ENCODE measurements at regions not wholly inside any gene's neighbourhood (a gene's known extent, or its start where the extent isn't known, plus 50 kb on each side); places are given as distances from the start of the nearest gene placed in this dataset.
"Not testable (repeated sequence)": the region's sequence is repeated elsewhere in the genome, so short reads cannot be mapped to it uniquely, and the experiment has no call there.

GRCh38 chr5:37930350-37930749 is 90.5 kb upstream of the GDNF start:
- Mint-ChIP-seq H3K36me3 (no peaks in the 10 kb centered on the region), H3K9me3 (peaks cover 0 to 10% (median 0%) of the 10 kb centered on the region in 9 donors), H3K4me1 (no peaks in the 10 kb centered on the region), H3K27me3 (peaks cover 7 to 12% (median 9%) of the 10 kb centered on the region in 5 donors), H3K27ac (no peak overlapping the region), H3K4me3 (no peak overlapping the region)
- no peak for DNase-seq
- ATAC-seq, result no peak
- POLR2A ChIA-PET, result no interaction called here

GRCh38 chr5:37929791-37930190 is 90.0 kb upstream of the GDNF start:
- no peak for DNase-seq
- H3K27me3 Mint-ChIP-seq, result peaks cover 8 to 14% (median 10%) of the 10 kb centered on the region in 5 donors
- no peak for ATAC-seq
- H3K27ac Mint-ChIP-seq, result no peak overlapping the region
- no peaks in the 10 kb centered on the region for H3K36me3 Mint-ChIP-seq
- H3K4me1 Mint-ChIP-seq, result no peaks in the 10 kb centered on the region
- H3K9me3 Mint-ChIP-seq, result peaks cover 0 to 10% (median 0%) of the 10 kb centered on the region in 9 donors
- H3K4me3 Mint-ChIP-seq, result no peak overlapping the region
- POLR2A ChIA-PET, result no interaction called here

DNA sequence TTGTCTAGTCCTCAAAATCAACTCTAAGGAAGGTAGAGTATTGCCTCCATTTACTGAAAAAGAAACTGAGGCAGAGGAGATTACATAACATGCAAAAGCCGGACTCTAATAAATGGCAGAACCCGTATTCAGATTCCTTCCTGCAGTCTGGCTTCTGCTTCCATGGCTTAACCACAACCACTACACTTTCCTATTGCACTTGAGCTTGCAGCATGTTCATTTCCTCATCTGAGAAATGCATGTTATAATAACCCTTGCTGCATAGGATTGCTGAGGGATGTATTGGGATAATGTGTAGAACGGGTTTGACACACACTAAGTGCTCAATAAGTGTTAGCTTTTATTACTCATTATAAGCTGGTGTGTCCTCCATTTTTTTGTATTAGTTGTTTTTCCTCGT is 87.9 kb upstream of the GDNF start:
- H3K36me3 Mint-ChIP-seq, H3K4me3 Mint-ChIP-seq, DNase-seq, H3K4me1 Mint-ChIP-seq, POLR2A ChIA-PET, H3K27ac Mint-ChIP-seq, ATAC-seq: not testable (repeated sequence)
- peaks cover 10 to 25% (median 17%) of the 10 kb centered on the region in 5 donors for H3K27me3 Mint-ChIP-seq
- H3K9me3 Mint-ChIP-seq, result peaks cover 0 to 11% (median 3%) of the 10 kb centered on the region in 9 donors

DNA sequence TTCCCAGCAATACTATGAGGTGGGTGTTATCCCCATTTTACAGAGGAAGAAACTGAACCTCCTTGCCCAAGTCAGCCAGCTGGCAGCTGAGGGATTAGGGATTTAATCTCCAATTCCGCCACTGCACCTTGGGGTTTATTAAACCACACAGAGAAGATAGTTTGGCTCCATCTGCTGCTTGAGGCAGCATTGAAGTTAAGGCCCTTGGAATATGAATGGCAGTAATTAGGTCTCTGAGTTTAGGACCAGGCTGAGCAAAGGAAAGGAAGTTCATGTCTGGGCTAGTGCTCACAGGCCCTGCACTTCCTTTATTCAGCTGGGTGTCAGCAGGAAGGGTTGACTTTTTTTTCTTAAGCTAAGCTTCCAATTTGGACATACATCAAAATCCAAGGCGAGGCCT is 86.9 kb upstream of the GDNF start:
- POLR2A ChIA-PET, result no interaction called here
- ATAC-seq, result no peak
- Mint-ChIP-seq H3K4me1 (no peaks in the 10 kb centered on the region), H3K27ac (no peak overlapping the region), H3K4me3 (no peak overlapping the region), H3K27me3 (peaks cover 10 to 26% (median 17%) of the 10 kb centered on the region in 5 donors), H3K36me3 (no peaks in the 10 kb centered on the region), H3K9me3 (peaks cover 0 to 11% (median 2%) of the 10 kb centered on the region in 9 donors)
- no peak for DNase-seq

DNA sequence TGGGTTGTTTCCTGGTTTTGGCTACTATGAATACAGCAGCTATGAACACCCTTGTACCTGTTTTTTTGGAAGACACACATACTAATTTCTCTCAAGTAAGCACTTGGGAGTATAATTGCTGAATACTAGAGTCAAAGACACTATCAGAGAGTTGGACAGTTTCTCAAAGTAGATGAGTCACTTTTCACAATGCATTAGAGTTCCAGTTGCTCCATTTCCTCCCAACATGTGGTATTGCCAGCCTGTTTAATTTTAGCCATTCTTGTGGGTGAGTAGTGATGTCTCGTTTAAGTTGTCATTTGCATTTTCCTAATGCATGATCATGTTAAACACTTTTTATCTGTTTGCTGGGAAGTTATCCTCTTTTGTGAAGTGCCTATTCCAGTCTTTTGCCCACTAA is 81.6 kb upstream of the GDNF start:
- no peak for ATAC-seq
- H3K36me3 Mint-ChIP-seq, result no peaks in the 10 kb centered on the region

DNA sequence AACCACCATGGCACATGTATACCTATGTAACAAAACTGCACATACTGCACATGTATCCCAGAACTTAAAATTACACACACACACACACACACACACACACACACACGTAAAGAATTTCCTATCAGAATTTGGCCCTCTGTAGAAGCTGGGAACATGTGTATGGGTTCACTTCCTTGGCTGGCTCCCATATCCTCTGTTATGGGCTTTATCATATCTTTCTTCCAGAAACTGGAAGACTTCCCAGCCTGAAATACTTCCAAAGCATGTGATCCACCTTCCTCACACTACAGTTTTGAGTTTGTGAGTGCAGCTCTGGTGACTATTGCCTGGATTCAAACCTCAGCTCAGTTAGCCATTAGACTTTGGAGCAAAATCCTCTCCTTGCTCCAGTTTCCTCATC is 78.6 kb upstream of the GDNF start:
- Mint-ChIP-seq H3K27ac (no peak overlapping the region), H3K4me3 (no peak overlapping the region), H3K4me1 (no peaks in the 10 kb centered on the region), H3K36me3 (no peaks in the 10 kb centered on the region), H3K9me3 (peaks cover 0 to 10% (median 2%) of the 10 kb centered on the region in 9 donors), H3K27me3 (peaks cover 0 to 16% (median 8%) of the 10 kb centered on the region in 5 donors)
- ATAC-seq (no peak), DNase-seq (no peak)
- POLR2A ChIA-PET, result no interaction called here

More for the DNA sequence above, 81.6 kb upstream of the GDNF start:
- POLR2A ChIA-PET, result no interaction called here
- Mint-ChIP-seq H3K4me1 (no peaks in the 10 kb centered on the region), H3K9me3 (peaks cover 0 to 16% (median 0%) of the 10 kb centered on the region in 9 donors), H3K27me3 (peaks cover 13 to 32% (median 22%) of the 10 kb centered on the region in 5 donors), H3K4me3 (no peak overlapping the region), H3K27ac (no peak overlapping the region)
- DNase-seq, result no peak

DNA sequence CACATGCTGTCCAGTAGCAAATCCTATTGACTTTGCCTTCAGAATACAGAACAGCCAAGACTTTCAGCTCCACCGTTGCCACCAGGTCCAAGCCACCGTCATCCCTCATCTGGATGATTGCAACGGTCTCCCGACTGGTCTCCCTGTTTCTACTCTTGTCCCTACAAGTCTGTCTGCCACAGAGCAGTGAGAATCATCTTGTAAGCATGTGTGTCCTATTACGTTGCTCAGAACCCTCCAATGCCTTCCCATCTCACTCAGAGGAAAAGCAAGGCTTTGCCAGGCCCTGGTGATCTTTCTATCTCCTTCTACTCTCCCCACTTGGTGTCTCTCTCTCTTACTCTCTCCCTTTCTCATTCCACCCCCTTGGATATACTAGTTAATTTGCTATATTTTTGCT is 76.7 kb upstream of the GDNF start:
- Mint-ChIP-seq H3K36me3 (no peaks in the 10 kb centered on the region), H3K9me3 (peaks cover 0 to 6% (median 0%) of the 10 kb centered on the region in 9 donors), H3K4me3 (no peak overlapping the region), H3K27ac (no peak overlapping the region), H3K27me3 (peaks cover 2 to 13% (median 7%) of the 10 kb centered on the region in 5 donors), H3K4me1 (no peaks in the 10 kb centered on the region)
- ATAC-seq (no peak), DNase-seq (no peak)
- POLR2A ChIA-PET, result no interaction called here

DNA sequence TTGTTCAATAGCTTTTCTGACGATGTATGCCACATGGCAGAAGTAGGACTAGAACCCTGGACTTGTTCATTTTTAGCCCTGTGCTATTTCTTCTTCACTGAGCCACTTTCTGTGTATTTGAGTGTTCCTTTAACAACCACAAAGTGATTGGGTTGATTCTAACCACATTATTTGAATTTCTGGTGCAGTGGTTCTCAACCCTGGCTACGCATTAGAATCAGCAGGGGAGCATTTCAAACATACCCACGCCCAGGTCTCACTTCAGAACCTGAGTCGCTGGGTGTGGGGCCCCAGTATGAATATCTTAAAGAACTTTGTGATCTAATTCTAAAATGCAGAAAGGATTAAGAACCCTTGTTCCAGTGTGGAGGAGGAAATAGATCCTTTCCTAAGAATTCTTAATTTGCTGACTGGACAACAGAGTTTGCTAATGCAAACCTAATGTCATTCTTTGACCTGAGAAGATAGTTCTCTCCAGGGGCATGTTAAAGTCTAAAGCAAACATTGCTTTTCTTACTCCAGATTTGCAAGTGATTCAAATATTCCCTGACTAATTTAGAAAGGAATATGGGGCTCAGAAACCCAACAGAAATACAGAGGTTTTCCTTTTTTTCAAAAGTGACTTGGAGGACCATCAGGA is 75.4 kb upstream of the GDNF start:
- ATAC-seq (no peak), DNase-seq (no peak)
- peaks cover 0 to 1% (median 0%) of the 10 kb centered on the region in 4 donors for H3K4me1 Mint-ChIP-seq
- peaks cover 0 to 6% (median 0%) of the 10 kb centered on the region in 9 donors for H3K9me3 Mint-ChIP-seq
- no peak overlapping the region for H3K4me3 Mint-ChIP-seq
- no peaks in the 10 kb centered on the region for H3K36me3 Mint-ChIP-seq
- no peak overlapping the region for H3K27ac Mint-ChIP-seq
- POLR2A ChIA-PET, result no interaction called here
- H3K27me3 Mint-ChIP-seq, result peaks cover 7 to 18% (median 13%) of the 10 kb centered on the region in 5 donors

- Mint-ChIP-seq H3K9me3 (peaks cover 0 to 18% (median 4%) of the 10 kb centered on the region in 9 donors), H3K27me3 (peaks cover 16 to 37% (median 26%) of the 10 kb centered on the region in 5 donors), H3K36me3 (peaks cover 0 to 14% (median 0%) of the 10 kb centered on the region in 3 donors)
- H3K4me3 Mint-ChIP-seq, ATAC-seq, POLR2A ChIA-PET, H3K4me1 Mint-ChIP-seq, H3K27ac Mint-ChIP-seq, DNase-seq: not testable (repeated sequence)
These were observed 69.9 kb upstream of the GDNF start for GRCh38 chr5:37909610-37910266.

DNA sequence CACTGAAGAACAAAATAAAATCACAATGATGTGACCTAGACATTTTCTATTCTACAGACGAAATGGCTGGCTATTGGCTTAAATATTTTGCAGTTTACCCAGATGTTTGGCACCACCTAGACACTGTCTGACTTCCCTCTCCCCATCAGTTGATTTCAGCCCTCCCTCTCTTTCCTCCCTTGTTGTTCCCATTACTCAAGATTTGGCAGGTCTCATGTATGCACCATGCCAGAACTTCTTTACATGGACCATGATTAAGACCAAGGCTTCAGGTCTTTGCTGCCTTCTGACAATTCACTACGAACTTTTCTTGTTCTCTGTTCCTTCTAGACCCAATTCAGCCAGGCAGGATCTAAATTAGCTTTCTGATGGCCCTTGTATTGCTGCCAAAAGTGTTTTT is 66.6 kb upstream of the GDNF start:
- H3K36me3 Mint-ChIP-seq, result peaks cover 0 to 19% (median 0%) of the 10 kb centered on the region in 3 donors
- ATAC-seq (no peak), DNase-seq (no peak)
- no peak overlapping the region for H3K27ac Mint-ChIP-seq
- H3K4me1 Mint-ChIP-seq, result peaks cover 0 to 4% (median under 1%) of the 10 kb centered on the region in 4 donors
- peaks cover 0 to 34% (median 3%) of the 10 kb centered on the region in 9 donors for H3K9me3 Mint-ChIP-seq
- POLR2A ChIA-PET, result no interaction called here
- no peak overlapping the region for H3K4me3 Mint-ChIP-seq
- H3K27me3 Mint-ChIP-seq, result peaks cover 18 to 38% (median 27%) of the 10 kb centered on the region in 5 donors

DNA sequence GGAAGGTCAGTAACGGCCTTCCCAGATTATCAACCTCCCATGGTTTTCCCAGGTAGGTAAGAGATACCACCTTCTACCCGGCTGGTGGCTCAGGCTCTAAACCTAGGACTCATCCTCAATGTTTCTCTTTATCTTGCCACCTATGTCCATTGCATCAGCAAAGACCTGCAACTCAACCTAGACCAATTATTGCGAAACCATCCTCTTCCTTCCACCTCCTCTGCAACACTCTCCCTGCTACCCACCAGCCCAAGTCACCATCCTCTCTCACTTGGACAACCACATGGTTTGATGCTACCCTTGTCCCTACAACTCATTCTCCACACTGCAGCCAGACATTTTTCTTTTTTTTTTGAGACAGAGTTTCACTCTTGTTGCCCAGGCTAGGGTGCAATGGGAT is 65.4 kb upstream of the GDNF start:
- Mint-ChIP-seq H3K27me3 (peaks cover 11 to 36% (median 27%) of the 10 kb centered on the region in 5 donors), H3K27ac (no peak overlapping the region), H3K9me3 (peaks cover 0 to 34% (median 3%) of the 10 kb centered on the region in 9 donors), H3K4me3 (no peak overlapping the region), H3K36me3 (peaks cover 0 to 19% (median 0%) of the 10 kb centered on the region in 3 donors), H3K4me1 (peaks cover 0 to 4% (median 0%) of the 10 kb centered on the region in 4 donors)
- DNase-seq (no peak), ATAC-seq (no peak)
- POLR2A ChIA-PET, result no interaction called here

DNA sequence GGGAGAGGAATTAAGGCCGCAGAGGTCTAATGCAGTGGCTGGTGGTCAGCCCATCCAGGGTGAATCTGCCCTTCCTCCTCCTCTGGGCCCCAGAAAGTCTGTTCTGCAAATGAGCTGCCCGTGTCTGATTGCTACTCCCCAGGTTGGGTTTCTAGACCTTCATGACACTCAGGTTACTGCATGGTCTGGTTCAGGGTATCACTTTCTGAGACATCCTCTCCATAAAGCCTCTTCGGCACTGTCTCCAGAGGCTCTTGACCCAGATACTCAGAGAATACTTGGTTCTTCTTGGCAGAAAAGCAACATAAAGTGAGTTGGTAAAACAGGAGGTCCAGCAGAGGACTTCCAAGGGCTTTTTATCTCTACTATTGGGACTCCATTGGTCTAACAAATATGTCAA is 62.5 kb upstream of the GDNF start:
- H3K4me3 Mint-ChIP-seq, result no peak overlapping the region
- peaks cover 0 to 18% (median 0%) of the 10 kb centered on the region in 3 donors for H3K36me3 Mint-ChIP-seq
- ATAC-seq (no peak), DNase-seq (no peak)
- H3K27ac Mint-ChIP-seq, result no peak overlapping the region
- POLR2A ChIA-PET, result no interaction called here
- H3K4me1 Mint-ChIP-seq, result no peaks in the 10 kb centered on the region
- peaks cover 0 to 34% (median 3%) of the 10 kb centered on the region in 9 donors for H3K9me3 Mint-ChIP-seq
- peaks cover 7 to 41% (median 21%) of the 10 kb centered on the region in 5 donors for H3K27me3 Mint-ChIP-seq

DNA sequence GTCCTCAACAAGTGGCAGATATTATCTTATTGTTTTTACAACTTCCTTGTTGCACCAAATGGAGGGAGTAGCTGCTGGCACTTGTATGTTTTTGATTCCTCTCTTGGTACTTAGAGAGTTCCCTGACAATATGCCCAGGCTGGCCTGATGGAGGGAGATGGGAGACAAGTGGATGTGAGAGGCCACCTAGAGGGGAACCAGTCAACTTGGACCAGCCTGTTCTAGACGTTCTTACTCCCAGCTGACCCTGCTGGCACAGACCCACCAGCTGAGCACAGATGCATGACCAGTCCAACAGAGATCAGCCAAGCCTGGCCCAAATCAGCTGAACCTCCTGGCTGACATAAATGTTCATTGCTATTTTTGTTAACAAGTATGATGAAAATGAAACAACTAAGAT is 60.9 kb upstream of the GDNF start:
- Mint-ChIP-seq H3K4me3 (no peak overlapping the region), H3K27me3 (peaks cover 3 to 43% (median 16%) of the 10 kb centered on the region in 5 donors), H3K27ac (peak overlapping the region in 1 of 10 donors; percentile 4), H3K36me3 (peaks cover 0 to 5% (median 0%) of the 10 kb centered on the region in 3 donors), H3K4me1 (no peaks in the 10 kb centered on the region), H3K9me3 (peaks cover 0 to 25% (median 2%) of the 10 kb centered on the region in 9 donors)
- ATAC-seq (no peak), DNase-seq (no peak)
- POLR2A ChIA-PET, result no interaction called here
